GM21360 (cell line): ENCODE measurements at regions not wholly inside any gene's neighbourhood (a gene's known extent, or its start where the extent isn't known, plus 50 kb on each side); places are given as distances from the start of the nearest gene placed in this dataset.
"Not testable (repeated sequence)": the region's sequence is repeated elsewhere in the genome, so short reads cannot be mapped to it uniquely, and the experiment has no call there.

Experiments used
- ATAC-seq: cut with Tn5 transposase; IDR thresholded peaks from one replicate; pipeline ENCODE4 v1.9.1; 2021; ENCODE audit warnings: mild to moderate bottlenecking, moderate library complexity; ENCODE audit not compliant: unreplicated experiment

- no peak for ATAC-seq
Measured at GRCh38 chr5:27091858-27092257, 53.5 kb upstream of the CDH9 start.

- not testable (repeated sequence) for ATAC-seq
Measured at GRCh38 chr5:27088822-27089221, 50.4 kb upstream of the CDH9 start.
